ENCODE measurements at regions not wholly inside any gene's neighbourhood (a gene's known extent, or its start where the extent isn't known, plus 50 kb on each side); places are given as distances from the start of the nearest gene placed in this dataset.
"Not testable (repeated sequence)": the region's sequence is repeated elsewhere in the genome, so short reads cannot be mapped to it uniquely, and the experiment has no call there.

GRCh38 chrX:124747295-124747694 is 400.9 kb downstream of the SH2D1A start:
- Histone ChIP-seq H3K4me1 (ENCODE audit: insufficient read depth) (no peaks in the 10 kb centered on the region), H3K79me2 (no peaks in the 10 kb centered on the region), H3K9me3 (ENCODE audit: low read depth) (no peaks in the 10 kb centered on the region), H3K4me2 (no peak overlapping the region), H4K20me1 (ENCODE audit: insufficient read depth, poor library complexity, severe bottlenecking) (no peaks in the 10 kb centered on the region), H3K9me2 (replicated peaks; ENCODE audit: insufficient read depth) (no peaks in the 10 kb centered on the region), H3K27me3 (no peaks in the 10 kb centered on the region), H3K4me3 (no peak overlapping the region), H3K36me3 (replicated peaks; ENCODE audit: insufficient read depth, low read depth) (no peaks in the 10 kb centered on the region), H2AFZ (no peak overlapping the region), H3K27ac (no peak overlapping the region)
- 60% methylated on average over 2 of the region's 2 CpGs for WGBS (ENCODE audit: low lambda C conversion rate, missing lambda C conversion rate)
- TF ChIP-seq CTCF (IDR thresholded peaks at IDR 0.05; ENCODE audit: poor library complexity) (no peak), EZH2phosphoT487 (IDR thresholded peaks at IDR 0.05; ENCODE audit: low read depth, severe bottlenecking, unreplicated experiment) (no peak), EZH2 (IDR thresholded peaks at IDR 0.05; ENCODE audit: borderline replicate concordance) (no peak)
- no peak for DNase-seq (ENCODE audit: low spot score)

DNA sequence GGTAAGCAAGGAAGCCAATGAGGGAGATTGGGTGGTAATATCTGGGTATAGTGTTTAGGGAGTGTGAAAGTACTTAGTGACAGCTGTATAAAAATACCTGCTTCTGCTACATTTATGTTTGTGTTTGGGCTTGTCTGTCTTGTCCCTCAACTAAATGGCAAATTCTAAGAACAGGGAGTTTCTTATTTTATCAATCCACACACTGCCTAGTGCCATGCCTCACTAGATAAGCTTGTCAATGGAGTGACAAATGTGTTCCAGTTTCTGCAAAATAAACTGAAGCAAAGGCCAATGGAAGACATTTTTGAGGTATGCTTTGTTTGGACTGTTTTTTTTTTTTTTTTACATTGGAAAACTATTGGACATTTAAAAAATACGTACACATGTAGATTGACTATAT is 418.0 kb downstream of the SH2D1A start:
- no peak for DNase-seq (ENCODE audit: low spot score)
- no peaks in the 10 kb centered on the region for H3K9me3 ChIP-seq (ENCODE audit: low read depth)
- H3K9me2 ChIP-seq (replicated peaks; ENCODE audit: insufficient read depth), result no peaks in the 10 kb centered on the region
- no peaks in the 10 kb centered on the region for H3K27me3 ChIP-seq
- no peak overlapping the region for H3K27ac ChIP-seq
- H3K4me2 ChIP-seq, result no peak overlapping the region
- 58% methylated on average over 1 of the region's 1 CpG for WGBS (ENCODE audit: low lambda C conversion rate, missing lambda C conversion rate)
- no peak for TF ChIP-seq EZH2phosphoT487 (IDR thresholded peaks at IDR 0.05; ENCODE audit: low read depth, severe bottlenecking, unreplicated experiment)
- no peak for TF ChIP-seq CTCF (IDR thresholded peaks at IDR 0.05; ENCODE audit: poor library complexity)
- TF ChIP-seq EZH2 (IDR thresholded peaks at IDR 0.05; ENCODE audit: borderline replicate concordance), result no peak
- no peak overlapping the region for H2AFZ ChIP-seq
- no peaks in the 10 kb centered on the region for H3K79me2 ChIP-seq
- H3K36me3 ChIP-seq (replicated peaks; ENCODE audit: insufficient read depth, low read depth), result no peaks in the 10 kb centered on the region
- H3K4me3 ChIP-seq, result no peak overlapping the region
- no peaks in the 10 kb centered on the region for H3K4me1 ChIP-seq (ENCODE audit: insufficient read depth)
- H4K20me1 ChIP-seq (ENCODE audit: insufficient read depth, poor library complexity, severe bottlenecking), result no peaks in the 10 kb centered on the region

DNA sequence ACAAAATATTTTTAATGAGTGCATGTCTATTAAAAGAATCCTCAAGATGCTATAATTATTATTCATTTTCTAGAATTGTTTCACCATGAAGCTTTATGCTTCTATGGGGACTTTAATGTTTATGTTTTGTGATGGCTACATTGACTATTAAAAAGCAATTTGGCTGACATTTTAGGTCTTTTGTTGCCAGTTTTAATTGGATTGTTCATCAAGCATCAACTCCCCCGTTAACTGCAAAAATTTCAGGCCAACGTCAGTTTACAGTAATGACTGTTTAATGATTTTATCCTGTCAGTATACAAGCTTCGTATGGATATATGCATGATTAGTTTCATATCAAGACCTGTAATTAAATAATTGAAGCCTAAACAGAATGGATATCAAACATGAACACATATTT is 422.8 kb downstream of the SH2D1A start:
- no peak overlapping the region for H3K27ac ChIP-seq
- TF ChIP-seq EZH2phosphoT487 (IDR thresholded peaks at IDR 0.05; ENCODE audit: low read depth, severe bottlenecking, unreplicated experiment) (no peak), CTCF (IDR thresholded peaks at IDR 0.05; ENCODE audit: poor library complexity) (no peak), EZH2 (IDR thresholded peaks at IDR 0.05; ENCODE audit: borderline replicate concordance) (no peak)
- DNase-seq (ENCODE audit: low spot score), result no peak
- no peaks in the 10 kb centered on the region for H3K9me3 ChIP-seq (ENCODE audit: low read depth)
- H2AFZ ChIP-seq, result no peak overlapping the region
- H3K27me3 ChIP-seq, result no peaks in the 10 kb centered on the region
- H3K79me2 ChIP-seq, result no peaks in the 10 kb centered on the region
- no peak overlapping the region for H3K4me3 ChIP-seq
- H3K4me2 ChIP-seq, result no peak overlapping the region
- H3K4me1 ChIP-seq (ENCODE audit: insufficient read depth), result no peaks in the 10 kb centered on the region
- H4K20me1 ChIP-seq (ENCODE audit: insufficient read depth, poor library complexity, severe bottlenecking), result no peaks in the 10 kb centered on the region
- no peaks in the 10 kb centered on the region for H3K36me3 ChIP-seq (replicated peaks; ENCODE audit: insufficient read depth, low read depth)
- WGBS (ENCODE audit: low lambda C conversion rate, missing lambda C conversion rate), result 64% methylated on average over 3 of the region's 3 CpGs
- H3K9me2 ChIP-seq (replicated peaks; ENCODE audit: insufficient read depth), result no peaks in the 10 kb centered on the region

GRCh38 chrX:124771292-124771691 is 424.9 kb downstream of the SH2D1A start:
- WGBS (ENCODE audit: low lambda C conversion rate, missing lambda C conversion rate), result 91% methylated on average over 2 of the region's 2 CpGs
- Histone ChIP-seq H3K4me2 (no peak overlapping the region), H3K4me3 (no peak overlapping the region), H3K79me2 (no peaks in the 10 kb centered on the region), H3K27ac (no peak overlapping the region), H3K9me2 (replicated peaks; ENCODE audit: insufficient read depth) (no peaks in the 10 kb centered on the region), H3K27me3 (no peaks in the 10 kb centered on the region), H3K36me3 (replicated peaks; ENCODE audit: insufficient read depth, low read depth) (no peaks in the 10 kb centered on the region), H4K20me1 (ENCODE audit: insufficient read depth, poor library complexity, severe bottlenecking) (no peaks in the 10 kb centered on the region), H3K4me1 (ENCODE audit: insufficient read depth) (no peaks in the 10 kb centered on the region), H2AFZ (no peak overlapping the region), H3K9me3 (ENCODE audit: low read depth) (no peaks in the 10 kb centered on the region)
- TF ChIP-seq CTCF (IDR thresholded peaks at IDR 0.05; ENCODE audit: poor library complexity), result no peak
- TF ChIP-seq EZH2 (IDR thresholded peaks at IDR 0.05; ENCODE audit: borderline replicate concordance), result no peak
- no peak for TF ChIP-seq EZH2phosphoT487 (IDR thresholded peaks at IDR 0.05; ENCODE audit: low read depth, severe bottlenecking, unreplicated experiment)
- DNase-seq (ENCODE audit: low spot score), result no peak

DNA sequence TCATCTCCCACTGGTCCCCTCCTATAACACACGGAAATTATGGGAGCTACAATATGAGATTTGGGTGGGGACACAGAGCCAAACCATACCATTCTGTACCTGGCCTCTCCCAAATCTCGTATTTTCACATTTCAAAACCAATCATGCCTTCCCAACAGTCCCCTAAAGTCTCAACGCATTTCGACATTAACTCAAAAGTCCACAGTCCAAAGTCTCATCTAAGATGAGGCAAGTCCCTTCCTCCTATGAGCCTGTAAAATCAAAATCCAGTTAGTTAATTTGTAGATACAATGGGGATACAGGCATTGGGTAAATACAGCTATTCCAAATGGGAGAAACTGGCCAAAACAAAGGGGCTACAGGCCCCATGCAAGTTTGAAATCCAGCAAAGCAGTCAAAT is 441.9 kb downstream of the SH2D1A start:
- not testable (repeated sequence) for DNase-seq (ENCODE audit: low spot score); H3K27ac ChIP-seq; H3K9me2 ChIP-seq (replicated peaks; ENCODE audit: insufficient read depth); H3K27me3 ChIP-seq; H2AFZ ChIP-seq; H3K9me3 ChIP-seq (ENCODE audit: low read depth); H3K4me2 ChIP-seq; H4K20me1 ChIP-seq (ENCODE audit: insufficient read depth, poor library complexity, severe bottlenecking); H3K79me2 ChIP-seq; H3K36me3 ChIP-seq (replicated peaks; ENCODE audit: insufficient read depth, low read depth); H3K4me1 ChIP-seq (ENCODE audit: insufficient read depth); H3K4me3 ChIP-seq
- WGBS (ENCODE audit: low lambda C conversion rate, missing lambda C conversion rate), result 67% methylated on average over 4 of the region's 4 CpGs
